NCI-H82 treated with DMSO at 0.1 percent for 48 hours (cell line): ENCODE measurements at regions not wholly inside any gene's neighbourhood (a gene's known extent, or its start where the extent isn't known, plus 50 kb on each side); places are given as distances from the start of the nearest gene placed in this dataset.
A peak's percentile ranks its signal among the peaks of the same experiment; 100 is the strongest.

Source experiments
- DNase-seq: peaks from one replicate; lab custom pipeline; 2025; ENCODE audit not compliant: unreplicated experiment; lab: John Stamatoyannopoulos, UW

GRCh38 chr4:140281828-140282552 lies 91.5 kb upstream of the SCOC start:
- DNase-seq = no peak

DNA sequence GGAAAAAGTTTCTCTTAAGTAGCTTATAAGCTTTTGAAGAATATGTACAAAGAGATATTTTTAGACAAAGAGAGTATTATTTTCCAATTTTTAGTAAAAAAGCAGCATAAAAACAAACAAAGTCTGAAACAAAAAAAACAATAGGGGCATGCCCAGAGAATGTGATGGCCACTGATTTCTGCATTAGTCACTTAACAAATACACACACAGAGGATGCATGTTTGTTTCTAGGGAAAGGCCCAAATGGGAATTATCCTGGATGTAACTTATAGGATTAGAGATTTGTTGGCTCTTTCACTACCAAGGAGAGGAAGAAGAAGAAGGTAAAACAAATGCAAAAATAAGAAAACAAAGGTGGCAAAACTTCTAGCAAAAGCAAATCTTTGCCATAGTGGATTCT lies 95.9 kb upstream of the SCOC start:
- DNase-seq = no peak

DNA sequence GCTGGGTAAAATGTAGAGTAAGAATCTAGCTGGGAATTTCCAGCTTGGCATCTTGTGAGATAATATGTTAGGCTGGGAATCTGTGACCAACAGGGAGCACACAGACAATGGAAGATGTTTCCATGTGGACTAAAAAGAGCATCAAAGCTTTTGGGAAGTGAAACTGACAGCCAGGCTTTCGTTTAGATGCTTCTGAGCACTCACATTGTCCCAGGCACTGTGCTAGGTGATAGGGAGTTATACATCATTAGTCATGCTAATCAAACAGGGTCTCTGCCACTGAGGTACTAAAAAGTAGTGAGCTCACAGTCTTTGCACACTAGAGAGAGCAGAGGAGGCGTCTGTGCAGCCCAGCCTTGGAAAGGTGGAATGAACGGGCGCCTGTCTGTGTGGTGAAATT lies 101.9 kb upstream of the SCOC start:
- DNase-seq = no peak

DNA sequence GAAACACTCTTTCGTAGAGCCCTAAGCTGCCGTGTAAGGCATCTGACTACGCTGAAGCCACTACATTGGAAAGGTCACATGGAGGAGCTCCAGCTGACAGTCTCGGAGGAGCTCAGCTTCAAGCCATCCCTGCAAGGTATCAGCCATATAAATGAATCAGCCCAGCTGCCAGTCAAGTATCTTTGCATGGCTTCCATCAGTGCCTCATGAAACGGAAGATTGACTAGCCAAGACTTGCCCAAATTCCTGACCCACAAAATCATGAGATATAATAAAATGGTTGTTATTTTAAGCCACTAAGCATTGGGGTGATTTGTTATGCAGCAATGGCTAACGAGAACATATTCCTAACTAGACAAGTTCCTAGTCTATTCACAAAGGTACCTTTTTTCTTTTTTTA lies 104.1 kb upstream of the SCOC start:
- no peak for DNase-seq

DNA sequence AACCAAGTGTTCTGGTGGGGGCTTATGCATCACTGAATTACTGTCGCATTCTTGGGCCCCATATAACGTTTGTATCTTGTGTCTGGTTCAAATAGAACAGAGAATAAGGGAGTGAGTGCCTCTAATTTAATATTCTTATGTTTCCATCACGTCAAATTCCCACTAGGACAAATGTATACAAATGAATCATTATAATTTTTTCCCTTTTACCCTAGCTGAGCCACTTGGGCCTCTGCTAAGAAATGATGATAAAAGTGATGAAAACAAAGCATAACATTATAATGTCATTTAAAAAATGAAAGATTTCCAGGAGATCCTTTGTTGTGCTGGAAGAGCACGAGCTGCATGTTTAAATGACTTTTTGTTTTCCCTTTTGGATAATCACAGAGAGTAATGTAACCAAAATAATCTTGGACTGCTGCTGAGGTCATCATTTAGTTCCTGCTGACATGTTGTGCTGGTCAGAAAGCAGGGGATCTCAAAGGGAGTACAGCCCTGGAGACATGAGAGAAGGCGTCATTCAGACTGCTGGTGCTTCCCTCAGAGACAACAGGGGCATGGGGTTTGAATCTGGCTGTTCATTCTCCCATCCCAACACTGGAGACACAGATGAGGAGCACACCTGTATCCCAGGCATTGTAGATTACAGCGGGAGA lies 105.1 kb upstream of the SCOC start:
- DNase-seq = no peak

- DNase-seq = no peak
Observed at GRCh38 chr4:140267576-140267975, 105.9 kb upstream of the SCOC start.

- no peak for DNase-seq
Observed at GRCh38 chr4:140266958-140267568, 106.4 kb upstream of the SCOC start.

DNA sequence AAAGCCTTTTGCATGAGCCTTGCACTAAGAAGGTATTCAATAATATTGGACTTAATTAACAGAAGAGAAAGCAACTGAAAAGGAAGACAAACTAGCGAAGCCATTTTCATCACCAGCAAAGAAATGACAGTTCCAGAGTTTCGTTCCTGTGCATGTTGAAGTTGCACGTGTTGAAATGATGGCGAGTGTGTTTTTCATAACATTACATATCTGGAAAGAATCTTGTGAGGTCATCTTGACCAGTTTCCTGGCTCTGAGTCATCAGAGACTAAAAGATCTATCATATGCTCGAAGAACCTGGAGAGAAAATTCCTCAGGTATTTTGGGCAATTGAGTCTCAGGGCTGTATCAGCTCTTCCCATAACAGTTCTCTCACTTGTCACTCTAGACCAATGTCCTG lies 106.2 kb upstream of the MAML3 start:
- DNase-seq = no peak

DNA sequence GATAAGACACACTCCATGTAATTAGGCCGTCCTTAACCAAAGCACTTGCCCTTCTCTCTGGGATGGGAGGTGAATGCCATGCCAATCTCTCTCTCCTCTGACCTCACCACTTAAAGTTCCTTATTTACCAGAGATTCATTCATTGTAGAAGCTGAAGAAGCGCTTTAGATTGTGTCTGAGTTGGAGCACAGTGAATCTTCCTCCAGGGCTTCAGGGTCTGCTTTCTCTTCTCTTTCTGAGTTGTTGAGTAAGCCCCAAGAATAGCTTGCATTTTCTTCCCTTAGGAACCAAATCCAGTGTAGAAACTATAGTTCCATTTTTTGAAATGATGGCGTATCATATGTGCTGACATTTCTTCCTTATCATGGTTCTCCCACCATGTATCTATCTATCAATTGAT lies 104.5 kb upstream of the MAML3 start:
- DNase-seq = no peak

DNA sequence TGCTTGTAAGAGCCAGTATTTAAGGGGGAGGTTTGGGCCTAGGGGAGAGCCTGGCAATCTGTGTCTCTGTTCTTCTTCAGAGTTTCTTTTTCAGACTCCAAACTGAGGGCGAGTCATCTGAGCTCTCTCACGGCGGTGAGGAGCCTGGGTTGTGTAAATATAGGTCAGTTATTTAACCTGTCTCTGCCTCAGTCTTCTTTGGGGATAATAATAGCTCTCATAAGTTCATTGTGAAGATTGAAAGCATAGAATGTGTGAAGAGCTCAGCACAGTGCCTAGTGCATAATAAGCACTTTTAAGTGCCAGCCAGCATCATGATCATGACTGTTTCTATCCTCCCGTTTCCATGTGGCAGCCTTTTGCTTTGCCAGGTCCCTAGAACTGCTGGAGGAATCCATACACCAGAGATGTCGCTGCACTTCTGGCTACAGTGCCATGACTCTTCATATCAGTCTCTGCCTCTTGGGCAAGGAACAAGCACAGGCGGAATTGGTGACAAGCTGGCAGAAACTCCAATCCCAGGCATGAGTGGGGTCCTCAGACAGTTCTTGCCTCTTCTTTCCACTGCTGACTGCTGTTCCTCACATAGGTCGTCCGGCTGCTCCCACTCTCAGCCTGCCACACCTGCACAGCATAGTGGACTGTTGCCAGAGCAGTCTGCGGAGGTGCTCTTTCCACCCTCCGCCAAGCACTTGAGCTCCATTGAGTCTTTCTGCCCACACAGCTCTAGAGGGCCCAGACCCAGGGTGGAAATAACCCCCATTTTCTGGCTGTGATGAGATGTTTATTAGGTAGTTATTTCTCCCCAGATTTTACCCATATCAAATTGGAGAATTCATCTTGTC lies 103.7 kb upstream of the MAML3 start:
- no peak for DNase-seq

GRCh38 chr4:140256941-140257340 lies 103.0 kb upstream of the MAML3 start:
- no peak for DNase-seq

DNA sequence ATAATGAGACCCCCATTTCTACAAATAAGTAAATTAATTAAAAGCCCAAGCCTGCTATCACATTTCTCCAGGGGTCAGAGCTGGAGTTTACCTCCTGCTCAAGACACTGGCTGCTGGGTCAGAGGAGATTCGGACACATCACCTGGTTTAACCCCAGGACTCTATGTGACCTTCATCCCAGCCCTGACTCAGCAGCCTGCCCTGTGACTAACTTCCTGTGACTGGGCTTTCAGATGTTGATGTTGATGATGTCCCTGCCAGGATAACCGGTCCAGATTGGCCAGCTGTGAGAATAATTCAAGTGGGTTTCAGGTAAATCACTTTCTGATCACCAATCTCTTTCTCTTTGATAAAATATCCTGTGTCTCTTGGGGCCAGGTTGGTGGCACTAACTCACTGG lies 102.4 kb upstream of the MAML3 start:
- no peak for DNase-seq

DNA sequence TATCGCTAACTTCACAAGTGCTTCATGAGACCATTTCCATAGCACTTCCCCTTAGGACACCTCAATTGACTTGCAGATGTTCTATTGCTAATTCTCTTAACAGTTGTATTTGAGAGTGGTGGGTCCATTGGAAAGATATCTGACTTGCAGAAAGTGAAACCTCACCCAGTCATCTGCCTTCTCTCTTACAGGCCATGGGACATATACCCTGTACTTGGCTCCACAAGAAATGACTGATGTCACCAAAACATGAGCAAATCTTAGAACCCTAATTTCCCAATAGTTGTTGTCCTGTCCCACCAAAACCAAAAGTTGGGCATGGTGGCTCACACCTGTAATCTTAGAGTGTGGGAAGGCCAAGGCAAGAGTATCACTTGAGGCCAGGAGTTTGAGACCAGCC lies 101.9 kb upstream of the MAML3 start:
- no peak for DNase-seq

DNA sequence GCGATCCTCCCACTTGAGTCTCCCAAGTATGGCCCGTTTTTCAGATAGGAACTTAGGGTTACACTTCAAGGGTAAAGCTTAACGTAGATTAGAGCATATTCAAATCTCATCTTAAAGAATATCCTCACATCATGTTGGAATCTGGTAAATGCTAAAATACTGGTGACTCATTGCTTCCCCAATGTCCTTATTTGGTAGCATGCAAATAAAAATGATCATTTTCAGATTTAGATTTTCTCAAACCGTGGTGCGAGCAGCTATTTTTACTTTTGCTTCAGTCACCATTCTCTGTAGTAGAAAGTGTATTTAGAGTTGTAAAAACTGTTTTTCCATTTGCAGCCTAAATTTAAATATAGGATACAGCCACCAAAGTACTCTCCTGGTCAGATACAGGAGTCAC lies 101.5 kb upstream of the MAML3 start:
- DNase-seq = no peak

DNA sequence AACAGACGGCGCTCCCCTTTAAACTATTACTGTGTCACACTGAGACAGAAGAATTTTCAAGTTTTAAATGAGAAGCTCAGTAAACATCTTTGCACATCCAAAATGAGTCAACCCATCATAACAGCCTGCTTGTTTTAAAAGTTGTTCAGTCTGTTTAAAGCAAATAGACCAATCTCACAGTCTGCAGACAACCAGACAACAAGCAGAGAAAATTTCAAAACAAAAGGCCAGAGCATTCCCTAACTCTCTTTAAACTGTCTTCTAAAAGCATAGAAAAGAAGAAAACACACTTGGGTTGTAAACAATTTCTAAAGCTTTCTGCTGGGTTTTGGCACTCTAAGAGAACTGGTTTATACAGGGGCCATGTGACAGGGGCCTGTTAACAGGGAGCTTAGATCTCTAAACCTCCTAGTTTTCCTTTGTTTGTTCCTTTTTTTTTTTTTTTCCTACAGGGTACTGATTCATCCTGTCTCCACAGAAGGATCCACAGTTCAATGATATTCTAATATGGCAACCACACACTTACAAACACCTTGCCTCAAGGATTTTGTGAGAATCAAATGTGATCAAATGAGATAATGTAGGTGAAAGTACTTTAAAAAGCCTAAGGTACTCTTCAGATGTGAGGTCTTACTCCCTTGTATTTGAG lies 100.8 kb upstream of the MAML3 start:
- no peak for DNase-seq

- no peak for DNase-seq
Observed at GRCh38 chr4:140253556-140254027, 99.6 kb upstream of the MAML3 start.

DNA sequence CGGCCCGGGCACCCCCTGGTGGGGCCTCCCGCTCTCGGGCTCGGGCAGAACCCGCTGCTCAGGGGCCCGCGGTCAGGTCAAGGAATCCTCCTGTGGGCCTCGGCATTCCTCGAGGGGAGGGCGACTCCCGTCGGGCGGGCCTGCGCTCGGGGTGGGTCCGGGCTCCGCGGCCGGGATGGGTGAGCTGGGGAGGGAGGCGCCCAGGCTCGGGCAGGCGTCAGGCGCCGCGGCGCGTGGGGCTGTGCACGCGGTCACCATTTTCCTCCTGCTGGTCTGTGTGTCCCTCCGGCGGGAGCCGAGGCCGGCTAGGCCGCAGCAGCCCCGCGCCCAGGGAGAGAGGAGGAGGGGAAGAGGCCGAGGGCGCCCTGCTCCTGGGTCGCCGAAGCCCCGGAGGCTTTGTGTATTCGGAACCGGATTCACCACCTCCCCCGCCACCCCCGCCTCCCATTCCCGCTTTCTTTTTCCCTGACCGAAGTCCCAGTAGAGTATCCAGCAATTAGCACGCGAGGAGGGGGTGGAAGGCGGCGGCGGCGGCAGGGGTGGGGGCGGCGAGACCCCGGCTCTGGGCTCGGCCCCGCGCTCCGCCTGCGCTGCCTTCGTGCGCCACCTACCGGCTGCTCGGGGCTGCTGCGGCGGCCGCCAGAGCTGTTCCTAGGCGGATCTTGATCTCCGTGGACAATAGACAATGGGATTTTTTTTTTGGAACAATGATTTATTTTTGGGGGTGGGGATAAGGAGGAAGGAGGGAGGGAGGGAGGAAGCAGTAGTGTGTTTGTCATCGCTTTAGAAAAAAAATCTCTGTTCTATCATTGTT lies 99.0 kb upstream of the MAML3 start:
- peak; percentile 18 for DNase-seq

DNA sequence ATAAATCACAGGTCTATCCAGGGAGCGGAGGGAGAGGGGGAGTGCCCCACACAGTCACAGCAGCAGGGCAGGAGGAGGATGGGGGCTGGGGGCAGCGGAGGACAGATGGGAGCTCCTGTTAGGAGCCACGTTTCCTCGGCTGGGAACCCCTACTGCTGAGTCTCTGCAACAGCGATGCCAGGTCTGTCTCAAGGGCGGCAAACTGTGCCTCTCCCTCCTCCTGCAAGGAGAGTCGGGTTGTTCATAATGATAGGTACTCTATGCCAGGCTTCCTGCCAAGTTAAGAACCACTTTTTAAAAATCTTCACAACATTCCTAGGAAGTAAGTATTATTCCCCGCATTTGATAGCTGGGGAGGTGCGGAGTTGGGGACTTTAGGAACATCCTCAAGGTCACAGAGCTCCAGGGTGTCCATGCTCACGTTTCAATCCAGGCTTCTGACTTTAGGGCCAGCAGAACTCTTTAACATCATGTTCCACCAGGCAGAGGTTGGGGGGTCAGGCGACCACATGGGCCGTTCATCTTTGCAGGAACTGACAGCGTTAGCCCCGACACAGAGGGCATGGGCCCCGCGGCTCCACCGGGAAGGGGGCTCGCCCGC lies 98.3 kb upstream of the MAML3 start:
- DNase-seq = peak; percentile 69

DNA sequence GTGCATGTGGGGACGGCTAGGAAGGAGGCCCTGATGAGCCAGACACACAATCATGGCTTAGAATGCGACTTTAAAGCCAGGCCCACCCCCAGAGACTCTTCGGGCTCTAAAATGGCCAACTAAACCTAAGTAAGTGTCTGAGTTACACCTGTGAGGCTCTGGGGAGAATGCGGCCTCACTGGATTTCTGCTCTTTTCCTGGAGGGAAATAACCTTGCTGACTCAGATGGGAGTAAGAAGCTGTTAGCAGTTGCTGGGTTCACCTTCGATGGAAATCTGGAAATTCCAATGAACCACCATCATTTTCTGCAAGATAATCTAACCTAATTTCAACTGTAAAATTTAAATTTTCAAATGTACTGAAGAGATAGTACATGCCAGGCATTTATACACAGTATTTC lies 97.6 kb upstream of the MAML3 start:
- DNase-seq = no peak
